ENCODE measurements at regions not wholly inside any gene's neighbourhood (a gene's known extent, or its start where the extent isn't known, plus 50 kb on each side); places are given as distances from the start of the nearest gene placed in this dataset.
"Not testable (repeated sequence)": the region's sequence is repeated elsewhere in the genome, so short reads cannot be mapped to it uniquely, and the experiment has no call there.

GRCh38 chr3:188972310-188972709 lies 199.5 kb upstream of the TPRG1 start:
- no peak for DNase-seq (ENCODE audit: low read depth)

DNA sequence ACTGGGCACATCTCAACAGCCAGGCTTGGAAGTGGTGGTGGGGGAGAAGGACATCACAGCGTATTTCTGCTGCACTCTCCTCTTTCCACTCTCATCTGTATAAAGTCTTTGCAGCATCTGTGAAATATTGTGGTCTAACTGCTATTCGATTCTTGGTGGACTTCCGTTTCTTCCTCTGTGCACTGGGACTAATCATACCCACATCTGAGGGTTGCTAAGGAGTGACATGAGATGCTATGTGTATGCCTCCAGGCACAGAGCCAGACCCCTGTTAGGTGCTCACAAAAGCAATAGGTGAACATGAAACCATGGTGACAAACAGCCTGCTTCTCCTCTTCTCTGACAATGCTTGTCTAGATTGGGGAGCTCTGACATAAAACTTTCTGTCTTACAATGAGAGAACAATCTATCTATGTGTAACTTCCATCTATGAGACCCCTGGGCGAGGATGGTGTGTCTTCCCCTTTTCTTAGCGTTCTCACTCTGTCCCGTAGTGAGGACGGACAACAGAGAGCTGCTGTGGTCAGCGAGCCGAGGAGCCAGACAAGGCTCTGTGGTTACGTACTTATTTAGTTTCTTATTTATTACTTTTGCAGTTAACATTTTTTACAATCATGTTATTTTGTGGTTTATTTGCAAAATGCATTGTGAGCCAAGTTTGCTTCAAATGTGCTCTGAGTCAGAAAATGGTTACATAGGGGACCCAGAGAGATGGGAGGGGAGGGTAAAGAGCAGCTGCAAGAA lies 196.7 kb upstream of the TPRG1 start:
- DNase-seq (ENCODE audit: low read depth) = peak; percentile 25

- DNase-seq (ENCODE audit: low read depth) = no peak
Measured at GRCh38 chr3:188975600-188976314, 196.0 kb upstream of the TPRG1 start.

DNA sequence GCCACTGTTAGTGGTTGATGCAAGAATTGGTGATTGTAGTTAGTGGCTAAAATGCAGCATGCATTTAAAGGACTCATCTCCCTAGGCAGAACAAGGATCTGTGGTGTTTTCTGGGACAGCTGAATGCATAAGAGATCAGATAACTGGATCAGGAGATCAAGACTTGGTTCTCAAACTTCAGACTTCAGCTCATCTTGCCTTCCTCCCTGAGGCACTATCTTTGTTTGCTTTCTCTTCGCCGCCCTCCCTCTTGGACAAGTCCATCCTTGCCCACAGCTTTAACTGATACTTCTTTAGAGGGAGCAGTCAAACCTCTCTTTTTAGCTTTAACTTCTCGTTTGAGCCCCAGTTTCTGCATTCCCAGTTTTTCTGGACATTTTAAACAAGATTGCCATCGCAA lies 195.4 kb upstream of the TPRG1 start:
- DNase-seq (ENCODE audit: low read depth) = no peak

GRCh38 chr3:188978421-188979171 lies 193.2 kb upstream of the TPRG1 start:
- peak; percentile 57 for DNase-seq (ENCODE audit: low read depth)

GRCh38 chr3:188979248-188979647 lies 192.5 kb upstream of the TPRG1 start:
- DNase-seq (ENCODE audit: low read depth) = no peak

- DNase-seq (ENCODE audit: low read depth) = no peak
Measured at GRCh38 chr3:188979669-188980310, 192.0 kb upstream of the TPRG1 start.

- no peak for DNase-seq (ENCODE audit: low read depth)
Measured at GRCh38 chr3:188993181-188993580, 178.6 kb upstream of the TPRG1 start.

- peak; percentile 24 for DNase-seq (ENCODE audit: low read depth)
Measured at GRCh38 chr3:189001559-189001958, 170.2 kb upstream of the TPRG1 start.

DNA sequence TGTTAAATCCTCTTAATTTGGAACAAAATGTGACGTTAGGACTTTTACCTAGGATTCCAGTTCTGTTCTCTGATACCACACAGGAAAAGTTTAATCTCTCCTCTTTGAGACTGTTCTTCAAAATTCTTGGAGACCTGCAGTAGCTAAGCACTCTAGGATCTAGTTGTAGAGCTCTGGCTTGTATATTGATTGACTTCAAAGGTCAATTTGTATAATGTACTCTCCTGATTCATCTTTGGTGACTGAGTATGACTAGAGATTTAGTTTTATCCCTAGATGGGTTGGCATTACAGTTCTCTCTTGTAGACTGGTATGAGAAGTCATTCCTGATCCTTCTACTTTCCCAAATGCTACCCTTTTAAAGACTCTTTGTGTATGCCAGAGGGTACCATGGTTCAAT lies 168.4 kb upstream of the TPRG1 start:
- no peak for DNase-seq (ENCODE audit: low read depth)

GRCh38 chr3:189013224-189013888 lies 158.4 kb upstream of the TPRG1 start:
- DNase-seq (ENCODE audit: low read depth) = no peak

- DNase-seq (ENCODE audit: low read depth) = no peak
Measured at GRCh38 chr3:189014526-189014925, 157.2 kb upstream of the TPRG1 start.

GRCh38 chr3:189022576-189023466 lies 148.9 kb upstream of the TPRG1 start:
- not testable (repeated sequence) for DNase-seq (ENCODE audit: low read depth)

DNA sequence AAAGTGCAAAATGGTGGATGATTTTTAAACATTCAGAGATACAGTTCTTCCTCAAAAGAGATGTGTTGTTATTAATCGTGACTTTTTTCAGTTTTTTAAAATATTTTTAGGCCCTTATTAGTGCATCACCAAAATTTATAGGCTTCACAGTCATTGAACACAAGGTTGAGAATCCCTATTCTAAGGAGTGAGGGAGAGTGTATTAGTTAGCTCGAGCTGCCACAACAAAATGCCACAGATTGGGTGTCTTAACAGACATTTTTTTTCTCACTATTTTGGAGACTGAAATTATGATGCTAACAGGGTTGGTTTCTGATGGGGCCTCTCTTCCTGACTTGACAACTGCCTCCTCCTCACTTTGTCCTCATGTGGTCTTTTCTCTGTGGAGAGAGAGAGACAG lies 145.9 kb upstream of the TPRG1 start:
- DNase-seq (ENCODE audit: low read depth) = no peak

- DNase-seq (ENCODE audit: low read depth) = no peak
Measured at GRCh38 chr3:189027626-189028155, 144.1 kb upstream of the TPRG1 start.

DNA sequence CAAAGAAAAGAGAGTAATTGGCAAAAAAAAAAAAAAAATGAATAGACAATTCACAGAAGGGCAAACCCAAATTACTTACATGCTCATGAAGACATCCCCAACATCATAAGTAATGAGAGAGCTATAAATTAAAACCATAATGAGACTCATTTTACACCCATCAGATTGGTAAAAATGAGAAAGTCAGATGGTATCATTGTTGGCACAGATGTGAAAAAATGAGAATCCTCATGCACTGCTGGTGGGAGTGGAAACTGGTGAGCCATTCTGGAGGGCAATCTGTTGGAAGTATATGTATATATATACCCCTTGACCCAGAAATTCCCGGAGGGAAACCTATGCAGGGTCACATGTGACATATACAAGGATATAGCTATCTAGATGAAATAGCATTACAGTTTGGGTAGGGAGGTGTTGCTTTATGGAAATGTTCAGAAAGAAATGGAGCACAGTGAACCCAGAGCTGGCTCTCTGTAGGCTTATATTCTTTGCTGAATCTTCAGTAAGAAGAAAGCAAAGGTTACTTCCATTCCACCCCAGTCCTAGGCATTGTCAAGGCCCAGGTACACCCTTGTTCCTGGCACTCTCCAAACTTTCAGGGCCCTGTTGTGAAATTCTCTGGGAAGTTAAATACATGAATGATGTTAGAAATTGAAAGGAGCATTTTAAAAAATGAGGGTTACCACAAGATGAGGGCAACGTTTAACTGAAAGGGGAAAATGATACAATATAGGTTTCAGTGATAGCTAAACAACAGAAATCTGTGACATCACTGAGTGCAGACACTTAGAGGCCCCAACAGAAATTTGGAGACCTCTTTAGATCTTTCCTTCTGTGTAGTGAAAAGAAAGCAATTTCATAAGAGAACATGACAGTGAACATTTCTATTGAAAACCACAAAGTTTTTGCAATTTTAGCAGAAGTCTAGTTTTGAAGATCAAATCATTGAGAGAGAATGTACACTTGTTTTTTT lies 132.7 kb upstream of the TPRG1 start:
- DNase-seq (ENCODE audit: low read depth) = no peak

- DNase-seq (ENCODE audit: low read depth) = no peak
Measured at GRCh38 chr3:189040656-189041335, 131.0 kb upstream of the TPRG1 start.

Measured in myocyte (in vitro differentiated cells).